T-helper 17 cell (primary cell): ENCODE measurements at regions not wholly inside any gene's neighbourhood (a gene's known extent, or its start where the extent isn't known, plus 50 kb on each side); places are given as distances from the start of the nearest gene placed in this dataset.

ENCODE experiments used
- ATAC-seq: fragments of 150-1000 bp; cut with Tn5 transposase; 2 replicates; pipeline ENCODE4 v1.10.0; 2021; ENCODE audit warnings: mild to moderate bottlenecking, moderate library complexity
- DNase-seq, 3 donors: peaks; one replicate each; pipeline versions ENCODE4 v3.0.0 to v3.0.0-alpha.2; 2020 to 2021
- H3K9me3 ChIP-seq: one replicate; pipeline ENCODE4 v1.7.0; 2013; ENCODE audit warnings: low read length, mild to moderate bottlenecking; ENCODE audit not compliant: control insufficient read depth, poor library complexity, severe bottlenecking
- H3K27ac Mint-ChIP-seq: one replicate; pipeline ENCODE4 v1.8.0; 2022; ENCODE audit warnings: mild to moderate bottlenecking, moderate library complexity, mixed read lengths
- H3K27me3 Mint-ChIP-seq: one replicate; pipeline ENCODE4 v1.8.0; 2022; ENCODE audit warnings: mixed read lengths
- H3K36me3 Mint-ChIP-seq: one replicate; pipeline ENCODE4 v1.8.0; 2022; ENCODE audit warnings: low read depth, mixed read lengths
- H3K4me1 Mint-ChIP-seq: one replicate; pipeline ENCODE4 v1.8.0; 2022; ENCODE audit warnings: mild to moderate bottlenecking, mixed read lengths
- H3K4me3 Mint-ChIP-seq: one replicate; pipeline ENCODE4 v1.8.0; 2022; ENCODE audit warnings: mild to moderate bottlenecking, moderate library complexity, mixed read lengths

GRCh38 chr13:108408672-108409071 is 139.2 kb downstream of the TNFSF13B start:
- Mint-ChIP-seq H3K27me3 (no peaks in the 10 kb centered on the region), H3K4me3 (peak overlapping the region; percentile 13), H3K4me1 (peaks cover 23% of the 10 kb centered on the region), H3K27ac (peak overlapping the region; percentile 22), H3K36me3 (no peaks in the 10 kb centered on the region)
- ATAC-seq (no peak), DNase-seq (no peak)
- peaks cover 4% of the 10 kb centered on the region for H3K9me3 ChIP-seq

- H3K27ac Mint-ChIP-seq, result peak overlapping the region; percentile 22
- peak; percentile 55 for ATAC-seq
- H3K4me3 Mint-ChIP-seq, result no peak overlapping the region
- H3K9me3 ChIP-seq, result peaks cover 4% of the 10 kb centered on the region
- DNase-seq, result no peak
- no peaks in the 10 kb centered on the region for H3K36me3 Mint-ChIP-seq
- H3K4me1 Mint-ChIP-seq, result peaks cover 23% of the 10 kb centered on the region
- no peaks in the 10 kb centered on the region for H3K27me3 Mint-ChIP-seq
These were observed 140.2 kb downstream of the TNFSF13B start for GRCh38 chr13:108409730-108410129.

- Mint-ChIP-seq H3K27ac (no peak overlapping the region), H3K4me1 (peaks cover 6% of the 10 kb centered on the region), H3K36me3 (peaks cover 5% of the 10 kb centered on the region), H3K4me3 (no peak overlapping the region), H3K27me3 (no peaks in the 10 kb centered on the region)
- H3K9me3 ChIP-seq, result no peaks in the 10 kb centered on the region
- ATAC-seq, result no peak
- DNase-seq, result no peak
These were observed 150.2 kb downstream of the TNFSF13B start for GRCh38 chr13:108419768-108420167.

GRCh38 chr13:108425056-108425455 is 155.5 kb downstream of the TNFSF13B start:
- H3K27me3 Mint-ChIP-seq, result no peaks in the 10 kb centered on the region
- no peaks in the 10 kb centered on the region for H3K36me3 Mint-ChIP-seq
- no peak overlapping the region for H3K4me3 Mint-ChIP-seq
- no peaks in the 10 kb centered on the region for H3K9me3 ChIP-seq
- H3K27ac Mint-ChIP-seq, result no peak overlapping the region
- peaks cover 3% of the 10 kb centered on the region for H3K4me1 Mint-ChIP-seq
- no peak for ATAC-seq
- no peak for DNase-seq

GRCh38 chr13:108426893-108427292 is 157.4 kb downstream of the TNFSF13B start:
- no peaks in the 10 kb centered on the region for H3K9me3 ChIP-seq
- no peak for ATAC-seq
- no peaks in the 10 kb centered on the region for H3K27me3 Mint-ChIP-seq
- peaks cover 3% of the 10 kb centered on the region for H3K4me1 Mint-ChIP-seq
- H3K27ac Mint-ChIP-seq, result no peak overlapping the region
- H3K36me3 Mint-ChIP-seq, result peaks cover 2% of the 10 kb centered on the region
- no peak overlapping the region for H3K4me3 Mint-ChIP-seq
- DNase-seq, result no peak

- no peak for DNase-seq
- H3K4me1 Mint-ChIP-seq, result peaks cover 3% of the 10 kb centered on the region
- no peak overlapping the region for H3K27ac Mint-ChIP-seq
- ATAC-seq, result no peak
- H3K9me3 ChIP-seq, result no peaks in the 10 kb centered on the region
- no peaks in the 10 kb centered on the region for H3K27me3 Mint-ChIP-seq
- no peak overlapping the region for H3K4me3 Mint-ChIP-seq
- peaks cover 2% of the 10 kb centered on the region for H3K36me3 Mint-ChIP-seq
These were observed 157.8 kb downstream of the TNFSF13B start for GRCh38 chr13:108427355-108427754.

- Mint-ChIP-seq H3K4me3 (no peak overlapping the region), H3K27me3 (no peaks in the 10 kb centered on the region), H3K36me3 (peaks cover 2% of the 10 kb centered on the region), H3K4me1 (peaks cover 3% of the 10 kb centered on the region), H3K27ac (peak overlapping the region; percentile 2)
- ATAC-seq (no peak), DNase-seq (no peak)
- no peaks in the 10 kb centered on the region for H3K9me3 ChIP-seq
These were observed 159.2 kb downstream of the TNFSF13B start for GRCh38 chr13:108428691-108429090.

- no peaks in the 10 kb centered on the region for H3K9me3 ChIP-seq
- H3K36me3 Mint-ChIP-seq, result peaks cover 2% of the 10 kb centered on the region
- no peak overlapping the region for H3K27ac Mint-ChIP-seq
- peaks cover 4% of the 10 kb centered on the region for H3K27me3 Mint-ChIP-seq
- ATAC-seq (no peak), DNase-seq (no peak)
- H3K4me1 Mint-ChIP-seq, result no peaks in the 10 kb centered on the region
- no peak overlapping the region for H3K4me3 Mint-ChIP-seq
These were observed 164.6 kb downstream of the TNFSF13B start for GRCh38 chr13:108433976-108434755.

- Mint-ChIP-seq H3K27me3 (peaks cover 4% of the 10 kb centered on the region), H3K36me3 (peaks cover 2% of the 10 kb centered on the region), H3K4me1 (no peaks in the 10 kb centered on the region), H3K27ac (no peak overlapping the region), H3K4me3 (no peak overlapping the region)
- no peak for ATAC-seq
- DNase-seq, result no peak
- H3K9me3 ChIP-seq, result no peaks in the 10 kb centered on the region
These were observed 166.1 kb downstream of the TNFSF13B start for GRCh38 chr13:108435393-108436149.

GRCh38 chr13:108437496-108437895 is 168.0 kb downstream of the TNFSF13B start:
- DNase-seq, result no peak
- no peak overlapping the region for H3K4me3 Mint-ChIP-seq
- H3K4me1 Mint-ChIP-seq, result no peaks in the 10 kb centered on the region
- no peaks in the 10 kb centered on the region for H3K9me3 ChIP-seq
- H3K27ac Mint-ChIP-seq, result no peak overlapping the region
- peaks cover 4% of the 10 kb centered on the region for H3K27me3 Mint-ChIP-seq
- ATAC-seq, result no peak
- H3K36me3 Mint-ChIP-seq, result no peaks in the 10 kb centered on the region

- H3K27me3 Mint-ChIP-seq, result peaks cover 4% of the 10 kb centered on the region
- H3K36me3 Mint-ChIP-seq, result no peaks in the 10 kb centered on the region
- ATAC-seq, result no peak
These were observed 170.0 kb downstream of the TNFSF13B start for GRCh38 chr13:108439556-108439955.

GRCh38 chr13:108444448-108444847 is 174.9 kb downstream of the TNFSF13B start:
- Mint-ChIP-seq H3K27ac (no peak overlapping the region), H3K4me1 (no peaks in the 10 kb centered on the region), H3K4me3 (no peak overlapping the region), H3K27me3 (no peaks in the 10 kb centered on the region), H3K36me3 (no peaks in the 10 kb centered on the region)
- no peaks in the 10 kb centered on the region for H3K9me3 ChIP-seq
- no peak for ATAC-seq
- DNase-seq, result no peak

More at GRCh38 chr13:108439556-108439955, 170.0 kb downstream of the TNFSF13B start:
- Mint-ChIP-seq H3K4me3 (no peak overlapping the region), H3K27ac (no peak overlapping the region), H3K4me1 (no peaks in the 10 kb centered on the region)
- no peak for DNase-seq
- H3K9me3 ChIP-seq, result no peaks in the 10 kb centered on the region

GRCh38 chr13:108448891-108449290 is 179.4 kb downstream of the TNFSF13B start:
- Mint-ChIP-seq H3K27me3 (no peaks in the 10 kb centered on the region), H3K27ac (no peak overlapping the region), H3K36me3 (no peaks in the 10 kb centered on the region), H3K4me1 (no peaks in the 10 kb centered on the region), H3K4me3 (no peak overlapping the region)
- H3K9me3 ChIP-seq, result no peaks in the 10 kb centered on the region
- no peak for DNase-seq
- ATAC-seq, result no peak
